Tibial nerve (tissue), 4 donors: ENCODE measurements at regions not wholly inside any gene's neighbourhood (a gene's known extent, or its start where the extent isn't known, plus 50 kb on each side); places are given as distances from the start of the nearest gene placed in this dataset.

Experiments used
- CTCF ChIP-seq, 5 experiments: fragments of 200-600 bp in 3 of 5; fragments of 450-650 bp in 2 of 5; sonication (generic) in 3 of 5; IDR thresholded peaks; one replicate each; pipeline ENCODE4 v1.5.1; 2016 to 2019; ENCODE audit warnings: antibody characterized with exemption in 5 of 5, mild to moderate bottlenecking in 3 of 5, moderate library complexity in 2 of 5
- EP300 ChIP-seq, 2 donors: sonication (generic); formaldehyde crosslinking; IDR thresholded peaks; one replicate each; pipeline ENCODE4 v1.6.1; 2017; ENCODE audit warnings: antibody characterized with exemption in 2 of 2, mild to moderate bottlenecking in 1 of 2

GRCh38 chr2:41521211-41521610 lies 526.6 kb upstream of the PKDCC start:
- TF ChIP-seq CTCF (IDR thresholded peaks at IDR 0.05) (no peak), EP300 (IDR thresholded peaks at IDR 0.05) (no peak)
